GM21526 (cell line): ENCODE measurements at regions not wholly inside any gene's neighbourhood (a gene's known extent, or its start where the extent isn't known, plus 50 kb on each side); places are given as distances from the start of the nearest gene placed in this dataset.

Source experiments
- ATAC-seq: cut with Tn5 transposase; IDR thresholded peaks from one replicate; pipeline ENCODE4 v1.9.1; 2021; ENCODE audit warnings: moderate library complexity; ENCODE audit not compliant: unreplicated experiment, low FRiP score

DNA sequence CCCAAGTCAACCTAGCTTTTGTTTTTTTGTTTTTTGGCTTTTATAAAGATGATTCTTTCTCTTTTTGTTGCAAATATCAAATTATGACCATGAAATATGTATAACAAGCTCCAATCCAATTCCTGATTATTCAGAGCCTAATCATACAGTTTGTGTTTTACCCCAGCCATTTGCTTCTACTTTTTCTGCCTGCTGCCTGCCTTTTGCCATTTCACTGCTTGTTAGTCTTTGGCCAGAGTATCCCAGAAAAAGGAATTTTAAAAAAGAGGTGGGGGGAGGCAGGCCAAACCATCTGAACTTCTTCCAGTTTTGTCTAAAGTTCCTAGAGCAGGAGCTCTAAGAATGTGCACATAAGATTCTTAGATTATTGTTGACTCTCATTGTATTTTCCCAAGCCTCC is 211.9 kb upstream of the VRK2 start:
- no peak for ATAC-seq

DNA sequence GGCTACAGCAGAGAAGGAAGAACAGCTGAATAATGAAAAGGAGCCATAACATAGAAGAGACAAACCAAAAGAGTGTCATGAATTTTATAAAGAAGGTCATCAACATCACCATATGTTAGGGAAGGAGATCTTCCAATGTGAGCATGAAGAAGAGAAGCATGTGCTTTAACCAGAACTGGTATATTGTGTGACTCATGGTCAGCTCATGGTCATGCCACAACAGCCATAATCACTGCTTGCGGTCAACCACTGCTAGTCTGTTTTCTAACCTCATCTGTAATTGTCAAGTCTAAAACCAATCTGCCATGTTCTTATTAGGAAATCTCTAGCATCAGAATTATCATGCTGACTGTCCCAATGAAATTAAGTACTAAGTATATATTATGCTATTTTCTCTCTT is 204.1 kb upstream of the VRK2 start:
- ATAC-seq = no peak

DNA sequence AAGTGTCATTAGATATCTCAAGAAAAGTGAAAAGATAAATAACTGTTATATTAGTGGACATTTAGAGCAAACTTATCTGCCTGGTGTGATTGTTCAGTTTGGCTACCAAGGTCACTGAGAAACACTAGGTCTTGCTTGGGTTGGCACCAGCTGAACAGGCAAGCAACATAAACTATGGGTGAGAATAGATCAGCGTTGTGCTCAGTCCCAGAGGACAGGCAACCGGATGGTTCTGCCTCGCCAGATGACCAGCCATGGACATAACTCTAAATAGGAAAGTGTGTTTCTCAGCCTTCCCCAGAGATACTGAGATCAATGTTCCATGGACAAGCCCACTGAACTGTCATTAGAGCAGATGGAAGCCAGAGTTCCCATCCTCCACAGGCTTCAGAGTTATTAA is 203.4 kb upstream of the VRK2 start:
- no peak for ATAC-seq

DNA sequence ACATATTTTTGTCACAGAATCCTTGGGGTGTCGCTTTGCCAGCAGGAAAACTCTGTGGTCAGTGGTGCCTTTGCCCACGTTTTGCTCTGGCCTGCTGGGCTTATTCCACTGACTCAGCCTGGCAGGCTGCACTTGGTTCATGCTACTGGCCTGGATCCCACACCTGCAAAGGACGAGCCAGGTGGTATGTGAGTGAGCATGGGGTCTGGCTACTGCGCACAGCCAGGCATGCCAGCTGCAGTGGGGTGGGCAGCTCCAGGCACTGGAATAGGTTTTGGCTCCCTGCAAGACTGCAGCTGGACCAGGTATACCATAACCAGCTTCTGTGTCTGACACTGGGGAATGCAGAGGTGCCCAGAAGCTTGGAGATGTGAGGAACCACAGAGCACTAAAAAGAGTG is 197.9 kb upstream of the VRK2 start:
- no peak for ATAC-seq

DNA sequence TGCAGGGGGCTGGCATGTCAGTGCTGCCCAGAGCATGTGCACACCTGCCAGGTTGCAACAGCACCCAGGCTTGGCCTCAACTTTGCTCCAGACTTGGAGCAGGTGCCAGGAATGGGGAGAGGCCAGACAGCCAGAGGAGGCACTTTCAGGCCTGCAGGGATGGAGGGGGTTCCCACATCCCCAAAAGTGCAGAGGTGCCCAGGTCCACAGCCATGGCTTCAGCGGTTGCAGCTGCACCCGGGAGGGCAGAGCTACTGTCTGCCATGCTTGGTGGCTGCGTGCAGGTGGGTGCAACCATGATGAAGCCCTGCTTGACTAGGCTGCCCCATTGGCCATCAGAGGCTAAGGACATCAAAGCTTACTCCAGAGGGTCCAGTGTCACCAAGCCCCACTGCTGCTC is 196.8 kb upstream of the VRK2 start:
- ATAC-seq = no peak

DNA sequence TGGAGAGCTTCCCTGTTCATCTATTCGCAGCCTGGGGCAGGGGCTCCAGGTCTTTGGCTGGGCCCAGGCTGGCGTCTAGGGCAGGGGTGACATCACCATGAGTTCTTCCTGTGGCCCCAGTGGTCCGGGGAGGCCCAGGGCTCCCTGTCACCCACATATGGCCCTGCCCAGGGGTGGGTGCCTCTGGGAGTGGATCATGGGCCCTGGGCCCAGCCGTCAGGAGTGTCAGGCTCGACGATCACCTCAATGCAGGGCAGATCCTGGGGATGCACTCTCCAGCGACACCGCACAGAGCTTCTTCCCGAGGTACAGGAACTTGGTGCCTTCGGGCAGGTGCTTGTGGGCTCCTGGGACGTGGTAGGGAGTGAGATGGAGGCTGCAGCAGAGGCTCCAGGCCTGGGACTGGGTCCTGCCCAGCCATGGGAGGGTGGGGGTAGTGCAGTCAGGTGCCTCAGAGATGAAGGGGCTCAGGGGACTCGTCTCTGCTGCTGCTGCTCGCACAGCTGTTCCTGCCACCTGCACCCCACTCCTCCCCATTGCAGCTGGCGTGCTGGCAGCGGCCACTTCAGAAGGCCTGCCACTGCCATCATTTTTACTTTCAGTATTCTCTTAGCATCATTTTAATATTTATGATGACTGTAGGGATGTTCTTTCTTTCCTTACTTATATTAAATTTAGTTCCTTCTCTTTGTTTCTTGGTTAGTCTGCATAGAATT is 196.0 kb upstream of the VRK2 start:
- no peak for ATAC-seq

DNA sequence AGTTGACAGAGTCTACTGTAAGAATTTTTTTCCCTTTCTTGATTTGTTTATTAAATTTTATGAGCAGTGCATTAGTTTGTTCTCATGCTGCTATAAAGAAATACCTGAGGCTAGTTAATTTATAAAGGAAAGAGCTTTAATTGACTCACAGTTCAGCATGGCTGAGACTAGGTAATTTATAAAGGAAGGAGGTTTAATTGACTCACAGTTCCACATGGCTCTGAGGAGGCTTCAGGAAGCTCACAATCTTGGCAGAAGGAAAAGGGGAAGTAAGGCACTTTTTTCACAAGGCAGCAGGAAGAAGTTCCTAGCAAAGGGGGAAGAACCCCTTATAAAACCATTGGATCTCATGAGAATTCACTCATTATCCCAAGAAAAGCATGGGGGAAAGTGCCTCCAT is 191.4 kb upstream of the VRK2 start:
- ATAC-seq = no peak

DNA sequence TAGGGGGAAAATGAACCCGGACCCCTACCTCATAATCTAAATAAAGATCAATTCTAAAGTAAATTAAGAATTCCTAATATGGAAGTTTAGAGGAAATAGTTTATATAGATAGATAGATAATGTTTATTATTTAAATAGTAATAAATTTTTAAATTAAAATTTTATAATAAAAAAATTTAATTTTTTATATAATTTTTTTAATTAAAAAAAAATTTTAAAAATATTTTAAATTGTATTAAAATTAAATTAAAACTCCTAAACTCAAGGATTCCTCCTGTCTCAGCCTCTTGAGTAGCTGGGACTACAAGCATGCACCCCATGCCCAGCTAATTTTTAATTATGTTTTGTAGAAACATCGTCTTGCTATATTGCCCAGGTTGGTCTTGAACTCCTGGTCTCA is 186.9 kb upstream of the VRK2 start:
- ATAC-seq = no peak

DNA sequence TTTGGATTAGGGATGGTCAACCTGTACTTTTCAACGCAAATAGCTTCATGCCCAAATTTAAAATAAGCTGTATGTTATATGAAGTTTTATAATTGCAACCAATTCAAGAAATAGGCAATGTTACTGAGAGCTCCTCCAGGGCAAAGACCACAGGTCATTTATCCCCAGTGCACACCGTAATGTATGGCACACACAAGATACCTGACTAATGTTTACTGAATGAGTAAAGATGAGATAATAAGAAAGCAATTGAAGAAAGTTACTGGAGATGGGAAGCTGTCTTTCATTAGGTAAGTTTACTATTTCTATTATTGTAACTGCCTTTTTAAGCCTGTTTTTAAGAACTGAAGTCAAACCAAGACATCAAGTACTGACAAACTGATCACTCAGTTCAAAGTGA is 184.5 kb upstream of the VRK2 start:
- ATAC-seq = no peak

DNA sequence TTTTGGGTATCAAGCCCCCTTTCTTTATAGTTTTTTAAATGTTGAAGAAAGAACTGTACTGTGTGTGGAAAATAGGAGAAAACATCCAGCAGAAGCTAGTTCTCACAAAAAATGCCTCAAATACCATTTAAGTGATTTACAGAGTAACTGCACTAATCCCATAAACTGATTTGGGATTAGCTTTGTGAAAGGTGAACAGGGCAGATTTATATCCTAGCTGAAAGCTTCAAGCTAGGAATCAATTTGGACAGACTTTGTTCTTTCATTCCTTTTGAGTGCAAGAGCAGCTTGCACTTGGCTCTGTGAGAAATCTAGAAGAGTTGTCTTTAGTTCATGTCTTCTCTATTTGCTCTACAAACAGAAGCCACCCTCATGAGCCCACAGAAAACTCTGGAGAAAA is 183.9 kb upstream of the VRK2 start:
- no peak for ATAC-seq

DNA sequence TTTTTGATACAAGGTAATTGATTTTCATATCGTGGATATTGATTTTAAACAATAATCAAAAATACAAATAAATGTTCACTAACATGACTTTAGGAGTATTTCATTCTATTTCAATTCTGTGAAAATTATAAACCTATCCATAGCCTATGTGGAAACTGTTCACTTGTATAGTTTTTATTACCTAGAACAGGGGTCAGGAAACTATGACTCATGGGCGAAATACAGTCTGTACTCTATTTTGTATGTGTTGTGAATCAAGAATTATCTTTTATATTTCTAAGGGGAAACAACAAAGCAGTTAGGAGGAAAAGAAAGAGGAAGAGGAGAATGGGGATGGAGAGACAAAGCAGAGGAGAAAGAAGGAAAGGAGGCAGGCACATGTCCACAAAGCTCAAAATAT is 181.7 kb upstream of the VRK2 start:
- no peak for ATAC-seq

DNA sequence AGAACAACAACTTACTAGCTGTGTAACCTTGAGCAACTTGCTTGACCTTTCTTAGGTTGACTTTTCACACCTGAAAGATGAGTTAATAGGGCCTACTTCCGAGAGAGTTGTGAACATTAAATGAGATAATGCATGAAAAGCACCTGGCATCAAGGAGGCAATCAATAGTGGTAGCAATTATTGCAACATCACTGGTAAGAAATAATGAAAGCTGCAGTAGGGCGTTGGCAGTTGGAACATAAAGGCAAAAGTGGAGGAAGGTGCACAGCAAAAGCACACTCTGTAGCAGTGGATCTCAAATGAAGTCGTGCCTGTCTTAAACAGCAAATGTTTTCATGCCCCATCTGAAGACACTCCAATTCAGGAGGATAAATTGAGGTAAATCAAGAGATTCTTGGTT is 178.9 kb upstream of the VRK2 start:
- no peak for ATAC-seq

DNA sequence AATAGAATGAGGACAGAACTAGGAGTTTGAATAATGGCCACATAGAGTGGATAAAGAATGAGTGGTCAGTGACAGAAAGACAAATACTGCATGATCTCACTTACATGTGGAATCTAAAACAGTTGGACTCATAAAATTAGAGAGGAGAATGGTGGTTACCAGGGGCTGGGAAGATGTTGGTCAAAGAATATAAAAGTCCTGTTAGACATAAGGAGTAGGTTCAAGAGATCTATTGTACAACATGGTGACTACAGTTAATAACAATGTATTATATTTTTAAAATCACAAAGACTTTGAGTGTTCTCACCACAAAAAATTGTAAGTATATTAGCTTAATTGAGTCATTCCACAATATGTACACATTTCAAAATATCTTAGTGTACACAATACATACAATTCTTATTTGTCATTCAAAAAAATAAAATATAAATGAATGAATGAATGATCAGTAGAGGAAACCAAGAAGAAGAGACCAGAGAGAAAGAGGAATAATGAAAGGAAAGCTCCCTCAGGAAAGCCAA is 177.9 kb upstream of the VRK2 start:
- ATAC-seq = no peak

DNA sequence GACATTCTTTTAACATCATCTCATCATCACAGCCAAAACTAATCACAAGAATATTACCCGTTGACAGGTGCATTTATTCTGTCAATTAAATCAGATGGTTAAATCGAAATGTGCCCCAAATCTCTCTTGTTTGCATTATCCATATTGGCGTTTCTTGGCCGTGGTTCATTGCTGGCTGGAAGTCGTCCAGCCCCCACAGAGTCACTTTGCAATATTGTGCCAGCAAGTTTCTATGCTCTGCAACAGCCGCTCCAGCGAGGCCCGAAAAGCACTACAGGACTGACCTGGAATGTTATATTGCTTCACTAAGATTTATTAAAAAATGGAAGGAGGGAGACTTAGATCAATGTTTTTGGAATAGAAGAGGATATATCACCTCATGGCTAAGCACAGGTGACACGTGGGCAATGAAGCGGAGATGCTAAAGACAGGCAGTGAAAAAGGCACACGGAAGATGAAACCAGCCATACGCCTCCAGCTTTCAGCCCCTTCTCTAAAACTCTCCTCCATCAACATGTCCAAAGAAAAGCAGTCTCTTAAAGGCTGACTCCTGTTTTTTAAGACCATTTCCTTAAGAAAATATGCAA is 176.8 kb upstream of the VRK2 start:
- no peak for ATAC-seq

DNA sequence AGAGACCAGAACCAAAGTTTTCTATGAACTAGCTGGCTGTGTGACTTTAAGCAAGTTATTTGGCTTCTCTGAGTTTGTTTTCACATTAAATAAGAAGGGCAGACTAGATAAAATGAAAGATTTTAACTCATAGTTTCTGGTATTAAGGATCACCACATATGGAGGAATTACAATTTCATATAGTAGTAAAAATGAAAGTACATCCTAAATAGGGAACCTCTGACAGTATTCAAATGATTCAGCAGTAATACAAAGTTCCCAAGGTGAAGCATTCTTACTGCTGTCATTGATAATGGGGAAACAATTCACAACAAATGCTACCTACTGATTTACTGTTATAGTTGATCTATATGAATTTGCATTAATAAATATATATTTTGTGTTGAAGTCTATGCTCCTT is 170.3 kb upstream of the VRK2 start:
- no peak for ATAC-seq

DNA sequence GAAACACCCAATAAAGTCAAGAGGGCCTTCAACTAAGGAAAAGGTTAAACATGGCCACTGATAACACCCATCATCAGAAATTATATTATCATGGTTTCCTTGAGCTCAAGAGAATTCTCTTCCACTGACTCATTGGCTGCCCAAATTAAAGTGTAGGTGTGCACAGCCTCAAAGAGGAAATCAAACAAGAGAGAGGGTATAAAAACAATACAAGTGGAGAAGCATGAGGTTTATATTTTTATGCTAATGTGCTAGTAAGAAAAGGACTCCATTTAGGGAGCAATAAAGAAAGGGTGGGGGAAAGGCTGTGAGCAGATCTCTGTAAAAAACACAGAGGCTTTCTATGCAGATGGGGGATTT is 168.8 kb upstream of the VRK2 start:
- ATAC-seq = no peak

DNA sequence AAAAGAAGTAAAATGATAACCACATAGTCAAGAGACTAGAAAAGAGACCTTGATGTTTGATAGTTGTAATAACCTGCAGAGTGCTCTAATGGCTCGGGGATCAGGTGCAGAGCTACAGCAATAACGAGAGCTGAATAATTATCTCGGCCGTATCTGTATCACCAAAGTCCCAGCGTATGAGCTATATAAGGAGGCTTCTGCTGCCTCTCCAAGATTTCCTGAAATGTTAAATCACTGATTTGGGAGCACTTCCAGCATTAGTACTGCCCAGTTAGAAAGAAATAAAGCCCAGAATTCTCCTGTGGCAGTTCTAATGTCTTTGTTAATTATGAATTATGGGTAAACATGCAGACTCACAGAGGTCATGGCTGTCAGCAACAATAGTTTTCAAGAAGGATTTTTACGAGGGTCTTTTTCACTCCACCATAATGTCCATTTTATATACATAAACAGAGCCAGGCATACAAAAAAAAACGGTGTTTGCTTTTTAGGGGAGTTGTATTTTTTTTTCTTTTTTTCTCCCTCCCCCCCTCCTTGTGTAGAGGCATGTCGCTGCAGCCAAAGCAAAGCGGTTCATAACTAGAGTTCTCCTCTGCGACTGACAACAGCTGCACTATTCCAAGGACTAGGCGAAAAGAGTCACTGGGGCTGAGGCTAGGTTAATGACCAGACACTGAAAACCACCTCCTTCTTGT is 168.3 kb upstream of the VRK2 start:
- no peak for ATAC-seq

DNA sequence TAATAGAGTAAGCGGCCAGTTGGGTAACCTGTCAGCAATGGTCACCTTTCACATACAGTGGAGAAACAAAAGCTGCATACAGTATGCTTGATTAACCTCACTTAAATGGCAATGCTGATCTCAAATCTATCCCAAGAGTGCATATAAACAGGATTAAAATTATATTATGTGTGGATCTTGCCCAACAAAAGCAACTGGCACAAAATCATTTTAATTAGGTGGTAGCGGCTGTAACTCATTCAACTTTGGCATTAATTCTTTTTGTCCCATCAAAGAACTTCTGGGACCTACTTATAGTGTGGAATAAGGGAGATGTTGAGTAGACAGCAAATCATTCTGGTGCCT is 167.8 kb upstream of the VRK2 start:
- no peak for ATAC-seq

DNA sequence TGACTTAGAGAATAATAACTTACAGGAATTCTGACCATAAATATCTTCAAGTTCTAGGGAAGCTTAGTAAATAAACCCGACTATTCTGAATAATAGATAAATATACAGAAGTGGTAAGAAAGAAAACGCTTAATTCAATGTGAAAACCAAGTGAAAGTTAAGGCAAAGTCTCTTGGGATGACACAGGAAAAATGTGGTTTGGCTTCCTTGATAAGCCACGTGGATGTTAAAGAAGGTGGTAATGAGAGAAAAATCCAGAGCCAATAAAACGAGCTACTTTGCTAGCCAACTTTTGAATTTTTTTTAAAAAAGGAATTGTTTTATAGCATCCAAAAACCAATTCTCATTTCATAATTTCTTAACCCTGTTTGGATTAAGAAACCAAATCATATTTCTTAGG is 166.2 kb upstream of the VRK2 start:
- no peak for ATAC-seq

DNA sequence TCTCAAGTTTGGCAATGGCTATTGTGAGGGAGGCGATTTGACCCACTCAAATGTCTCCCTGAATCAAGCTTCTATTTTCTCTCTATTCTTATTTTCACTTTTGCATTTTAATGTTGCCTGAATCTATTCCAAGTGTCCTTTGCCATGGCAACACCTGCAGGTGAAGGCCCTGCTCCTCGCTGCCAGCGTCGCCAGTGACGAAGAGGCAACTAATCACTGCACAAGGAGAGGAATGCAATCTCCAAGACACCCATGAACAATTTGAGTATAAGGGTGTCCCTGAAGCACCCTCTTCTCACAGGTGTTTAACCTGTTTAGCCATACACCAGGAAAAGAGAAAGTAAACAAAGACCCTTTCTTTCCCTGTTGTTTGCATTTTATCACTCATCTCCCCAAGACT is 165.6 kb upstream of the VRK2 start:
- no peak for ATAC-seq

DNA sequence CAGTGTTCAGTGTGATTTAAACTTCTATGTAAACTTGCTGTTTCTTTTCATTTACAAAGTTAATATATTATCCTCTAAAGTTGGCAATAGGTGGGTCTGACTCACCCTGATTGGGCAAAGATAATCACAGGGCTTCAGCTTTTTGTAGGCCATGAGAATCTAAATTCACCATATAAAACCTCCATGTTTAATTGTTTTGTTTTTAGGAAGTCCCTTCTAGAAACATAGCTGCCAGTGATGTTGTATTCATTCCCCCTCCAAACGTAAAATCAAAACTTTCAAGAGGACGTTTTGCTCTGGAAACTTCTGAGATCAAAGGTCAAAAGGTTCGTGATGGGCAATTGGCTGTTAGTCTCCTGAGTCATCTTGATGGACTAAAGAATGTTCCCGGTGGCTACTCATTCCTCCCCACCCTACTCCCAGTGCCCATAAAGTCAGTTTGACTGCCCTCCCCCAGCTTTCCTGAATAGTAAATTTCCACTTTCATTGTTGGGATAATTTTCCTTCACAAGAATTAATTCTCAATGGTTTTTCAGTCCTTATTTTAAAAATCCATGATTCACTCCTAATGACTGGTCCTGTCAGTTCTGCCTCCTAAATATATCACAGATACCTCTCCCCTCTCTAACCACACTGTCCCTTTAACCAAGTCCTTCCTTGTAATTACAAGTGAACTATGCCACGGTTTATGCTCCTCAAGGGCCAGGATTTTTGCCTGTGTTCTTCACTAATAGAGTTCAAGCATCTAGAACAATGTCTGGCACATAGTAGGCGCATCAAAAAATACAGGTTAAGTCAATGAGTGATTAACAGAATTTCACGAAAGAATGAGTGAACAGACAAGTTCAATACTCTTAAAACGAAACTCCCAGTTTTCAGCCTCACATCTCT is 164.4 kb upstream of the VRK2 start:
- no peak for ATAC-seq
